SK-N-SH (cell line): ENCODE measurements at regions not wholly inside any gene's neighbourhood (a gene's known extent, or its start where the extent isn't known, plus 50 kb on each side); places are given as distances from the start of the nearest gene placed in this dataset.

ENCODE experiments used
- ELF1 ChIP-seq: IDR thresholded peaks from 2 replicates; pipeline ENCODE4 v1.4.0; 2012
- EP300 ChIP-seq, 2 experiments: IDR thresholded peaks; 2 replicates each; pipeline versions ENCODE4 v1.4.0 to v1.6.1; 2012; ENCODE audit warnings: borderline replicate concordance in 1 of 2, low read depth in 1 of 2, low read length in 1 of 2
- FOSL2 ChIP-seq: IDR thresholded peaks from 2 replicates; pipeline ENCODE4 v1.4.0; 2012; ENCODE audit warnings: low read depth, mild to moderate bottlenecking, moderate library complexity, borderline replicate concordance
- FOXJ3 ChIP-seq: sonication (generic); formaldehyde crosslinking; IDR thresholded peaks from 2 replicates; pipeline ENCODE4 v1.5.1; 2020; ENCODE audit warnings: mild to moderate bottlenecking, missing genetic modification reagents
- NFIC ChIP-seq: IDR thresholded peaks from 2 replicates; pipeline ENCODE4 v1.4.0; 2012; ENCODE audit warnings: borderline replicate concordance
- POLR2AphosphoS5 ChIP-seq: IDR thresholded peaks from 2 replicates; pipeline ENCODE4 v1.6.1; 2012; ENCODE audit warnings: low read depth, low read length
- RAD21 ChIP-seq: IDR thresholded peaks from 2 replicates; pipeline ENCODE4 v1.6.1; 2012; ENCODE audit warnings: mild to moderate bottlenecking, low read length
- SMC3 ChIP-seq: IDR thresholded peaks from 2 replicates; pipeline ENCODE4 v1.6.1; 2012; ENCODE audit warnings: low read depth, low read length, improper control_type of control experiment
- TEAD4 ChIP-seq: IDR thresholded peaks from 2 replicates; pipeline ENCODE4 v1.4.0; 2012; ENCODE audit warnings: mild to moderate bottlenecking, borderline replicate concordance; ENCODE audit not compliant: insufficient read depth
- YY1 ChIP-seq: IDR thresholded peaks from 2 replicates; pipeline ENCODE4 v1.4.0; 2012; ENCODE audit warnings: low read depth, mild to moderate bottlenecking
- TF ChIP-seq, protein P1 (sequence below): IDR thresholded peaks from 2 replicates; pipeline ENCODE4 v1.4.0; 2012; ENCODE audit warnings: low read depth, borderline replicate concordance
- TF ChIP-seq, protein P2 (sequence below): fragments of 200-600 bp; sonication (generic); IDR thresholded peaks from 2 replicates; pipeline ENCODE4 v1.6.1; 2017; ENCODE audit warnings: antibody characterized with exemption, mild to moderate bottlenecking, moderate library complexity

DNA sequence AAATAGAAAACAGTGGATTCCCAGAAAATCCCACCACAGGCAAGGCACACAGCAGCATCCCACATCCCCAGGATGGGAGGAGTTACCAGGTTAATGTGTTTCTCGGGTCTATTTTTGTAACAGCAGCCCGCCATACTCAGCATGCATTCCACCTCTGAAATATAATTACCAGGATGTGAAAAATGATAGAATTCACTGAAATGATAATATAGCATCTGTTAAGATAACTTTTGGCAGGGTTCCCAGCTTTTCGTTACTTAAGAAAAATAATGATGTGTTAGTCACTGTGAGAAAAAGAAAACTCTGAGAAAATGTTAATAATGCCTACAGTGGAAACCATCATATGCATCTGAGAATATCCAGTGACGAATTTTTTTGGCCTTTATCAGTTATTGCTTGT, 87.1 kb downstream of the VCX2 start:
- TF ChIP-seq, protein P1, sequence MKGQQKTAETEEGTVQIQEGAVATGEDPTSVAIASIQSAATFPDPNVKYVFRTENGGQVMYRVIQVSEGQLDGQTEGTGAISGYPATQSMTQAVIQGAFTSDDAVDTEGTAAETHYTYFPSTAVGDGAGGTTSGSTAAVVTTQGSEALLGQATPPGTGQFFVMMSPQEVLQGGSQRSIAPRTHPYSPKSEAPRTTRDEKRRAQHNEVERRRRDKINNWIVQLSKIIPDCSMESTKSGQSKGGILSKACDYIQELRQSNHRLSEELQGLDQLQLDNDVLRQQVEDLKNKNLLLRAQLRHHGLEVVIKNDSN, result no peak
- TF ChIP-seq EP300 (IDR thresholded peaks at IDR 0.05; ENCODE audit: borderline replicate concordance in 1 of 2, low read depth in 1 of 2, low read length in 1 of 2), result peak in 1 of 2 experiments; percentile 17; a peak in 1 of 4 replicates
- no peak for TF ChIP-seq NFIC
- no peak for TF ChIP-seq FOXJ3
- TF ChIP-seq, protein P2, sequence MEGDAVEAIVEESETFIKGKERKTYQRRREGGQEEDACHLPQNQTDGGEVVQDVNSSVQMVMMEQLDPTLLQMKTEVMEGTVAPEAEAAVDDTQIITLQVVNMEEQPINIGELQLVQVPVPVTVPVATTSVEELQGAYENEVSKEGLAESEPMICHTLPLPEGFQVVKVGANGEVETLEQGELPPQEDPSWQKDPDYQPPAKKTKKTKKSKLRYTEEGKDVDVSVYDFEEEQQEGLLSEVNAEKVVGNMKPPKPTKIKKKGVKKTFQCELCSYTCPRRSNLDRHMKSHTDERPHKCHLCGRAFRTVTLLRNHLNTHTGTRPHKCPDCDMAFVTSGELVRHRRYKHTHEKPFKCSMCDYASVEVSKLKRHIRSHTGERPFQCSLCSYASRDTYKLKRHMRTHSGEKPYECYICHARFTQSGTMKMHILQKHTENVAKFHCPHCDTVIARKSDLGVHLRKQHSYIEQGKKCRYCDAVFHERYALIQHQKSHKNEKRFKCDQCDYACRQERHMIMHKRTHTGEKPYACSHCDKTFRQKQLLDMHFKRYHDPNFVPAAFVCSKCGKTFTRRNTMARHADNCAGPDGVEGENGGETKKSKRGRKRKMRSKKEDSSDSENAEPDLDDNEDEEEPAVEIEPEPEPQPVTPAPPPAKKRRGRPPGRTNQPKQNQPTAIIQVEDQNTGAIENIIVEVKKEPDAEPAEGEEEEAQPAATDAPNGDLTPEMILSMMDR, result no peak
- TF ChIP-seq TEAD4, result no peak
- TF ChIP-seq RAD21, result no peak
- TF ChIP-seq FOSL2, result no peak
- no peak for TF ChIP-seq SMC3
- TF ChIP-seq ELF1, result no peak
- TF ChIP-seq YY1, result no peak
- TF ChIP-seq POLR2AphosphoS5, result no peak
